Calu3 (cell line): ENCODE measurements at regions not wholly inside any gene's neighbourhood (a gene's known extent, or its start where the extent isn't known, plus 50 kb on each side); places are given as distances from the start of the nearest gene placed in this dataset.
"Not testable (repeated sequence)": the region's sequence is repeated elsewhere in the genome, so short reads cannot be mapped to it uniquely, and the experiment has no call there.

Experiments used
- BruUV-seq: library from RNA; stranded (reverse); fragments of 400-500 nt; replicated peaks from 2 replicates; lab custom pipeline; 2021; lab: Mats Ljungman, UMichigan
- CTCF ChIA-PET: fragments of 300-600 bp; sonication (Branson Sonifier 250); formaldehyde crosslinking; loops from one replicate; lab custom pipeline; 2022; ENCODE audit warnings: antibody characterized with exemption; lab: Charles Lee
- DNase-seq: peaks from one replicate; pipeline ENCODE4 v3.0.0; 2022
- H3K27ac Mint-ChIP-seq: one replicate; pipeline ENCODE4 v1.8.0; 2022; ENCODE audit warnings: mixed read lengths; ENCODE audit not compliant: unreplicated experiment
- H3K27me3 Mint-ChIP-seq: one replicate; pipeline ENCODE4 v1.8.0; 2022; ENCODE audit warnings: mixed read lengths; ENCODE audit not compliant: unreplicated experiment
- H3K36me3 Mint-ChIP-seq: one replicate; pipeline ENCODE4 v1.8.0; 2022; ENCODE audit warnings: mild to moderate bottlenecking, moderate library complexity, mixed read lengths; ENCODE audit not compliant: insufficient read depth, unreplicated experiment
- H3K4me1 Mint-ChIP-seq: one replicate; pipeline ENCODE4 v1.8.0; 2022; ENCODE audit warnings: mild to moderate bottlenecking, low read depth, mixed read lengths; ENCODE audit not compliant: unreplicated experiment
- H3K4me3 Mint-ChIP-seq: one replicate; pipeline ENCODE4 v1.8.0; 2022; ENCODE audit warnings: mild to moderate bottlenecking, low read depth, moderate library complexity, mixed read lengths; ENCODE audit not compliant: unreplicated experiment
- H3K9me3 Mint-ChIP-seq: one replicate; pipeline ENCODE4 v1.8.0; 2022; ENCODE audit warnings: low read depth, mixed read lengths; ENCODE audit not compliant: unreplicated experiment
- intact Hi-C: fragments of 100-400 bp; cut with micrococcal nuclease; formaldehyde crosslinking; loops from one replicate; pipeline ENCODE4 v1.10.0; 2022; ENCODE audit not compliant: unreplicated experiment
- TF ChIP-seq, protein P1 (sequence below): fragments of 200-600 bp; IDR thresholded peaks from one replicate; pipeline ENCODE4 v1.8.0; 2022; ENCODE audit warnings: antibody characterized with exemption; ENCODE audit not compliant: unreplicated experiment

DNA sequence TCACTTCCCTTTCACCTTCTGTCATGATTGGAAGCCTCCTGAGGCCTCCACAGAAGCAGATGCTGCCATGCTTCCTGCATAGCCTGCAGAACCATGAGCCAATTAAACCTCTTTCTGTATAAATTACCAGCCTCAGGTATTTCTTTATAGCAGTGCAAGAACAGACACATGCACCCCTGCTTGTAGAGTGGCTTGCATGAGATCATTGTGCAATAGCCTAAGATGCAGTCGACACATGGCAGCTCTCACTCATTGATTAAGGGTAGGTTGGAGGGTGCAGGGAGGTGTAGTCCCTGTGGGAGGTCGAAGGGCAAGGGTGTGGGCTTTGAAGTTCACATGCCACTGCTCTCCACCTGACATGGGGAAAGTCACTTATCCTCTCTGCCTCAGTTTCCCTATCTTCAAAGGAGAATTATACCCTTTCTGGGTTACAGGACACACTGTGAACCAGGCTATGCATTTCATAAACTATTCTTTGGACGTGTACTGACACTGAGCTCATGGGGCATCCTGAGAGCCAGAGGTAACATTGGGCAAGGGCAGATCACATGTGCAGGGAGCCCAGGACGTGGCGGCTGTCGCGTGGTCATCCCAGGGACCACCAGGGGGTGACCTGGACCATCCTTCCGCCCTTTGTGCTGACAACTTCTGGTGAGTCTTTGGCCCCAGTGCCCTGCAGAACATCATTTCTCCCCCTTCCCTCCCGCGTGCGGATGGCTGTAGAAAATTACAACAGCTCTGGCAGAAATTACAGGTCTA, 69.2 kb upstream of the SHANK2 start:
- H3K27ac Mint-ChIP-seq = no peak overlapping the region
- TF ChIP-seq, protein P1, sequence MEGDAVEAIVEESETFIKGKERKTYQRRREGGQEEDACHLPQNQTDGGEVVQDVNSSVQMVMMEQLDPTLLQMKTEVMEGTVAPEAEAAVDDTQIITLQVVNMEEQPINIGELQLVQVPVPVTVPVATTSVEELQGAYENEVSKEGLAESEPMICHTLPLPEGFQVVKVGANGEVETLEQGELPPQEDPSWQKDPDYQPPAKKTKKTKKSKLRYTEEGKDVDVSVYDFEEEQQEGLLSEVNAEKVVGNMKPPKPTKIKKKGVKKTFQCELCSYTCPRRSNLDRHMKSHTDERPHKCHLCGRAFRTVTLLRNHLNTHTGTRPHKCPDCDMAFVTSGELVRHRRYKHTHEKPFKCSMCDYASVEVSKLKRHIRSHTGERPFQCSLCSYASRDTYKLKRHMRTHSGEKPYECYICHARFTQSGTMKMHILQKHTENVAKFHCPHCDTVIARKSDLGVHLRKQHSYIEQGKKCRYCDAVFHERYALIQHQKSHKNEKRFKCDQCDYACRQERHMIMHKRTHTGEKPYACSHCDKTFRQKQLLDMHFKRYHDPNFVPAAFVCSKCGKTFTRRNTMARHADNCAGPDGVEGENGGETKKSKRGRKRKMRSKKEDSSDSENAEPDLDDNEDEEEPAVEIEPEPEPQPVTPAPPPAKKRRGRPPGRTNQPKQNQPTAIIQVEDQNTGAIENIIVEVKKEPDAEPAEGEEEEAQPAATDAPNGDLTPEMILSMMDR = no peak
- H3K36me3 Mint-ChIP-seq = no peaks in the 10 kb centered on the region
- CTCF ChIA-PET = no interaction called here
- no peaks in the 10 kb centered on the region for H3K27me3 Mint-ChIP-seq
- BruUV-seq = no TSS peak
- DNase-seq = no peak
- H3K4me3 Mint-ChIP-seq = no peak overlapping the region
- no peaks in the 10 kb centered on the region for H3K4me1 Mint-ChIP-seq
- peaks cover 15% of the 10 kb centered on the region for H3K9me3 Mint-ChIP-seq
- intact Hi-C loops = no loop called here

DNA sequence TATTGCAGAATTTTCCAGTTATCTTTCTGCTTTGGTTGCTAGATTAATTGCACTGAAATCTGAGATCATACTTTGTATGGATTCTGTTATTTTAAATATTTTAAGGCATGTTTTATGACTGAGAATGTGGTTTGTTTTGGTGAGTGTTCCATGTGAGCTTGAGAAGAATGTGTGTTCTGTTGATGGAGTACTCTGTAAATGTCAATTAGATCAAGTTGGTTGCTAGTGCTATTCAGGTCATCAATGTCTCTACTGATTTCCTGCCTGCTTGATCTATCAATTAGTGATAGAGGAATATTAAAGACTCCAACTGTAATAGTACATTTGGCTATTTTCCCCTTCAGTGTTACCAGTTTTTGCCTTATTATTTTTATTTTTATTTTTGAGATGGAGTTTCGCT, 64.3 kb upstream of the SHANK2 start:
- TF ChIP-seq, protein P1 = no peak
- intact Hi-C loops = no loop called here
- no peaks in the 10 kb centered on the region for H3K36me3 Mint-ChIP-seq
- no peak for DNase-seq
- peaks cover 8% of the 10 kb centered on the region for H3K4me1 Mint-ChIP-seq
- H3K27ac Mint-ChIP-seq = no peak overlapping the region
- peaks cover 22% of the 10 kb centered on the region for H3K9me3 Mint-ChIP-seq
- no peak overlapping the region for H3K4me3 Mint-ChIP-seq
- CTCF ChIA-PET = no interaction called here
- no peaks in the 10 kb centered on the region for H3K27me3 Mint-ChIP-seq
- no TSS peak for BruUV-seq

DNA sequence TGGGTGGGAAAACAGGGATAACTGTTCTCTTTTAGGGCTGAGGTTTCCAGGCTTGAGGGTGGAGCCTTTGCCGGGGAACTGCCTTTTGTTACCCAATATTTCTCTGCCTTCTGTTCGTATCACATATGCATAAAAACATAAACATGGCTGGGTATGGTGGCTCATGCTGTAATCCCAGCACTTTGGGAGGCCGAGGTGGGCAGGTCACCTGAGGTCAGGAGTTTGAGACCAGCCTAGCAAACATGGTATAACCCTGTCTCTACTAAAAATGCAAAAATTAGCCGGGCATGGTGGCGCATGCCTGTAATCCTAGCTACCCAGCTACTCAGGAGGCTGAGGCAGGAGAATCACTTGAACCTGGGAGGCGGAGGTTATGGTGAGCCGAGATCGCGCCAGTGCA, 60.2 kb upstream of the SHANK2 start:
- BruUV-seq, DNase-seq, H3K27me3 Mint-ChIP-seq, H3K36me3 Mint-ChIP-seq, intact Hi-C loops, H3K9me3 Mint-ChIP-seq, H3K27ac Mint-ChIP-seq, H3K4me3 Mint-ChIP-seq: not testable (repeated sequence)
- peaks cover 12% of the 10 kb centered on the region for H3K4me1 Mint-ChIP-seq
- CTCF ChIA-PET = interaction anchor here (1.2 kb wide), 1 partner anchor 13 kb away, joined by 3 read pairs; no protein-coding TSS in a partner anchor

DNA sequence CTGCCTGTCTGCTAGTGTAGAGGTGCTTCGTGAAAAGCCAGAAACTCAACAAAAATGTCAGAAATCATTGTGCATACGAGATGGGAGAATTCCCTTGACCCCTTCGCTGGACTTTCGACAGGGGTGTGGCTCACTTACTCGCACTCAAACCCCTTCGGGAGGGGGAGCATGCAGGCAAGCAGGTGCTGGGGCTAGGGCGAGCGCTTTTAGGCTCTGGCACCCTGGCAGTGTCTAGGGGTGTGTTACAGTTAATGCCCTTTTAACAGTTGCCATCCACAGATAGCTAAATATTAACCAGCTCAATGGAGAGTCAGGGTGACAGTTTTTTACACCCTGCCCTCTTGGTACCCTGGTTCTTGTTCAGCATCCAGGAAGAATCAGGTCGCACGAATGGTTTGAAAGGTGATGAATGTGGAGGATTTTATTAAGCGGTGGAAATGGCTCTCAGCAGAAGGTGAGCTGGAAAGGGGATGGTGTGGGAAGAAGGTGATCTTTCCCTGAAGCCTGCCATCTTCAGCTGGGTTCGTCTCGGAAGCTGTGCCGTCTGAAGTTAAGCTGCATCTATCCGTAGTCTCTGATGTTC, 59.6 kb upstream of the SHANK2 start:
- Mint-ChIP-seq H3K27me3 (no peaks in the 10 kb centered on the region), H3K9me3 (peaks cover 7% of the 10 kb centered on the region), H3K27ac (no peak overlapping the region), H3K36me3 (no peaks in the 10 kb centered on the region), H3K4me1 (peaks cover 12% of the 10 kb centered on the region), H3K4me3 (no peak overlapping the region)
- TF ChIP-seq, protein P1 = no peak
- CTCF ChIA-PET = interaction anchor here (1.2 kb wide), 1 partner anchor 13 kb away, joined by 3 read pairs; no protein-coding TSS in a partner anchor
- no TSS peak for BruUV-seq
- intact Hi-C loops = no loop called here
- DNase-seq = no peak
